ENCODE measurements at regions not wholly inside any gene's neighbourhood (a gene's known extent, or its start where the extent isn't known, plus 50 kb on each side); places are given as distances from the start of the nearest gene placed in this dataset.

DNA sequence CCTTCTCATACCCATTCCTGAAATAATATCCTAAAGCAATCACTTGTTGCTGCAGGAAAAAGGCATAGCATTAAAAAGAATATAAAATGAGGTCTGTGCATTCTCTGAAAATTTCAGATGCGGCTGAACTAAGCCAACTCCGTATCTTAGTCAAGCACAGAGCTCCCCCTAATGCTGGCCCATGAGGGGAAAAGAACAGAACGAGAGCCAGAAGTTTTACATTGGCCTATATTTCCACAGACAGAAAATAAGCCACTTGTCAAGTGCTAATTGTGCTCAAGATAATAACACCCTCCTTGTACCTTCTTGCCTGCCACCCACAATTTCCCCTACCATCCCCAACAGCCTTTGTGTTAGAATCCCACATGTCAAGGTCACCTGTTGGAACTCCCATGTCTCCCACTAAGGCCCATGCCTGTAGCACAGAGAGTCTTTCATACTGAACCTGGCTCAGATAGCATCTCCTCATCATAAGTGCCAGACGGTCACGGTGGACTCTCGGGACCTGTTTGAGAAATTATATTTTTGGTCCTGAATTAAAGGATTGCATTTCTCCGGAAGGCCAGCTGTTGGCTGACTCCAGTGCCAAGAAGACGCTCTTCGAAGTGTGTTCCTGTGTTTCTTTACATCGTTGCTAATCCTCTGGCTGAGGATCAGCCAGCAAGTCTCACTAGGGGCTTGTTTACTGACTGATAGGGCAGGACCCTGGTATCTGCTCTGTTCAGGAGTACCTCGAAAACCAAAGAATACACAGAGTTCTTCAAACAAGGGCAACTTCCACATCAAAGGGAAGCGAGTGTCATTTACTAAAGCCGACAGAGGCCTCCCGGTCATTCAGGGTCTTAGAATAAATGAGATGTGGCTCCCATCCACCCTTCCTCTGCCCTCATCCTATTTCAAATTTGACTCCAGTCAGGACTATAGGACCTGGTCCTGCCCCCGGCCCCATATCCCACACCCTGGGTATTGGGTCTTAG, 183.4 kb upstream of the FBXL4 start (continued):
- no peak for TF ChIP-seq ETV6 (CRISPR knock-in tag; conservative IDR thresholded peaks at IDR 0.05)
- TF ChIP-seq RFX3 (CRISPR knock-in tag; IDR thresholded peaks at IDR 0.05) = no peak
- no peak for TF ChIP-seq SP1 (IDR thresholded peaks at IDR 0.05)
- no peak for TF ChIP-seq SP1 (CRISPR knock-in tag; IDR thresholded peaks at IDR 0.05)
- TF ChIP-seq PAWR (CRISPR knock-in tag; IDR thresholded peaks at IDR 0.05; ENCODE audit: borderline replicate concordance) = no peak
- TF ChIP-seq TCF7 (IDR thresholded peaks at IDR 0.05; ENCODE audit: low read depth) = peak; percentile 51
- TF ChIP-seq, protein P1, sequence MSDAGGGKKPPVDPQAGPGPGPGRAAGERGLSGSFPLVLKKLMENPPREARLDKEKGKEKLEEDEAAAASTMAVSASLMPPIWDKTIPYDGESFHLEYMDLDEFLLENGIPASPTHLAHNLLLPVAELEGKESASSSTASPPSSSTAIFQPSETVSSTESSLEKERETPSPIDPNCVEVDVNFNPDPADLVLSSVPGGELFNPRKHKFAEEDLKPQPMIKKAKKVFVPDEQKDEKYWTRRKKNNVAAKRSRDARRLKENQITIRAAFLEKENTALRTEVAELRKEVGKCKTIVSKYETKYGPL (CRISPR knock-in tag; IDR thresholded peaks at IDR 0.05) = no peak
- no peak for TF ChIP-seq RXRB (CRISPR knock-in tag; IDR thresholded peaks at IDR 0.05; ENCODE audit: borderline replicate concordance)
- no peak for TF ChIP-seq ZBTB1 (CRISPR knock-in tag; IDR thresholded peaks at IDR 0.05; ENCODE audit: borderline replicate concordance)
- TF ChIP-seq ZNF724P (CRISPR knock-in tag; IDR thresholded peaks at IDR 0.05; ENCODE audit: borderline replicate concordance) = no peak
- TF ChIP-seq ZNF678 (CRISPR knock-in tag; IDR thresholded peaks at IDR 0.05) = no peak
- peak; percentile 77 for TF ChIP-seq BCL6 (CRISPR knock-in tag; IDR thresholded peaks at IDR 0.05)
- TF ChIP-seq, protein P2, sequence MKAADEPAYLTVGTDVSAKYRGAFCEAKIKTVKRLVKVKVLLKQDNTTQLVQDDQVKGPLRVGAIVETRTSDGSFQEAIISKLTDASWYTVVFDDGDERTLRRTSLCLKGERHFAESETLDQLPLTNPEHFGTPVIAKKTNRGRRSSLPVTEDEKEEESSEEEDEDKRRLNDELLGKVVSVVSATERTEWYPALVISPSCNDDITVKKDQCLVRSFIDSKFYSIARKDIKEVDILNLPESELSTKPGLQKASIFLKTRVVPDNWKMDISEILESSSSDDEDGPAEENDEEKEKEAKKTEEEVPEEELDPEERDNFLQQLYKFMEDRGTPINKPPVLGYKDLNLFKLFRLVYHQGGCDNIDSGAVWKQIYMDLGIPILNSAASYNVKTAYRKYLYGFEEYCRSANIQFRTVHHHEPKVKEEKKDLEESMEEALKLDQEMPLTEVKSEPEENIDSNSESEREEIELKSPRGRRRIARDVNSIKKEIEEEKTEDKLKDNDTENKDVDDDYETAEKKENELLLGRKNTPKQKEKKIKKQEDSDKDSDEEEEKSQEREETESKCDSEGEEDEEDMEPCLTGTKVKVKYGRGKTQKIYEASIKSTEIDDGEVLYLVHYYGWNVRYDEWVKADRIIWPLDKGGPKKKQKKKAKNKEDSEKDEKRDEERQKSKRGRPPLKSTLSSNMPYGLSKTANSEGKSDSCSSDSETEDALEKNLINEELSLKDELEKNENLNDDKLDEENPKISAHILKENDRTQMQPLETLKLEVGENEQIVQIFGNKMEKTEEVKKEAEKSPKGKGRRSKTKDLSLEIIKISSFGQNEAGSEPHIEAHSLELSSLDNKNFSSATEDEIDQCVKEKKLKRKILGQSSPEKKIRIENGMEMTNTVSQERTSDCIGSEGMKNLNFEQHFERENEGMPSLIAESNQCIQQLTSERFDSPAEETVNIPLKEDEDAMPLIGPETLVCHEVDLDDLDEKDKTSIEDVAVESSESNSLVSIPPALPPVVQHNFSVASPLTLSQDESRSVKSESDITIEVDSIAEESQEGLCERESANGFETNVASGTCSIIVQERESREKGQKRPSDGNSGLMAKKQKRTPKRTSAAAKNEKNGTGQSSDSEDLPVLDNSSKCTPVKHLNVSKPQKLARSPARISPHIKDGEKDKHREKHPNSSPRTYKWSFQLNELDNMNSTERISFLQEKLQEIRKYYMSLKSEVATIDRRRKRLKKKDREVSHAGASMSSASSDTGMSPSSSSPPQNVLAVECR (CRISPR knock-in tag; IDR thresholded peaks at IDR 0.05; ENCODE audit: borderline replicate concordance) = no peak
- TF ChIP-seq, protein P3, sequence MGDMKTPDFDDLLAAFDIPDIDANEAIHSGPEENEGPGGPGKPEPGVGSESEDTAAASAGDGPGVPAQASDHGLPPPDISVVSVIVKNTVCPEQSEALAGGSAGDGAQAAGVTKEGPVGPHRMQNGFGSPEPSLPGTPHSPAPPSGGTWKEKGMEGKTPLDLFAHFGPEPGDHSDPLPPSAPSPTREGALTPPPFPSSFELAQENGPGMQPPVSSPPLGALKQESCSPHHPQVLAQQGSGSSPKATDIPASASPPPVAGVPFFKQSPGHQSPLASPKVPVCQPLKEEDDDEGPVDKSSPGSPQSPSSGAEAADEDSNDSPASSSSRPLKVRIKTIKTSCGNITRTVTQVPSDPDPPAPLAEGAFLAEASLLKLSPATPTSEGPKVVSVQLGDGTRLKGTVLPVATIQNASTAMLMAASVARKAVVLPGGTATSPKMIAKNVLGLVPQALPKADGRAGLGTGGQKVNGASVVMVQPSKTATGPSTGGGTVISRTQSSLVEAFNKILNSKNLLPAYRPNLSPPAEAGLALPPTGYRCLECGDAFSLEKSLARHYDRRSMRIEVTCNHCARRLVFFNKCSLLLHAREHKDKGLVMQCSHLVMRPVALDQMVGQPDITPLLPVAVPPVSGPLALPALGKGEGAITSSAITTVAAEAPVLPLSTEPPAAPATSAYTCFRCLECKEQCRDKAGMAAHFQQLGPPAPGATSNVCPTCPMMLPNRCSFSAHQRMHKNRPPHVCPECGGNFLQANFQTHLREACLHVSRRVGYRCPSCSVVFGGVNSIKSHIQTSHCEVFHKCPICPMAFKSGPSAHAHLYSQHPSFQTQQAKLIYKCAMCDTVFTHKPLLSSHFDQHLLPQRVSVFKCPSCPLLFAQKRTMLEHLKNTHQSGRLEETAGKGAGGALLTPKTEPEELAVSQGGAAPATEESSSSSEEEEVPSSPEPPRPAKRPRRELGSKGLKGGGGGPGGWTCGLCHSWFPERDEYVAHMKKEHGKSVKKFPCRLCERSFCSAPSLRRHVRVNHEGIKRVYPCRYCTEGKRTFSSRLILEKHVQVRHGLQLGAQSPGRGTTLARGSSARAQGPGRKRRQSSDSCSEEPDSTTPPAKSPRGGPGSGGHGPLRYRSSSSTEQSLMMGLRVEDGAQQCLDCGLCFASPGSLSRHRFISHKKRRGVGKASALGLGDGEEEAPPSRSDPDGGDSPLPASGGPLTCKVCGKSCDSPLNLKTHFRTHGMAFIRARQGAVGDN (CRISPR knock-in tag; IDR thresholded peaks at IDR 0.05) = no peak
- no peak for TF ChIP-seq ARID2 (CRISPR knock-in tag; IDR thresholded peaks at IDR 0.05; ENCODE audit: borderline replicate concordance)
- TF ChIP-seq CC2D1A (CRISPR knock-in tag; IDR thresholded peaks at IDR 0.05) = no peak
